ENCODE measurements at regions not wholly inside any gene's neighbourhood (a gene's known extent, or its start where the extent isn't known, plus 50 kb on each side); places are given as distances from the start of the nearest gene placed in this dataset.

- Histone ChIP-seq H2AFZ (ENCODE audit: control insufficient read depth, low read length) (no peak overlapping the region), H3K36me3 (ENCODE audit: control insufficient read depth in 2 of 2, extremely low read depth in 1 of 2, insufficient read depth in 2 of 2, low read length in 2 of 2) (no peaks in the 10 kb centered on the region), H3K27me3 (ENCODE audit: control insufficient read depth, extremely low read depth, insufficient read depth, low read length) (no peaks in the 10 kb centered on the region), H3K4me1 (ENCODE audit: control insufficient read depth, extremely low read depth, insufficient read depth, low read length) (peaks cover 40% of the 10 kb centered on the region), H3K9me1 (ENCODE audit: control insufficient read depth, extremely low read depth, insufficient read depth, low read length) (no peaks in the 10 kb centered on the region), H3K4me2 (ENCODE audit: control insufficient read depth, extremely low read depth, insufficient read depth, low read depth, low read length) (no peak overlapping the region), H4K20me1 (ENCODE audit: control insufficient read depth, extremely low read depth, insufficient read depth, low read length) (no peaks in the 10 kb centered on the region), H3K9ac (ENCODE audit: control insufficient read depth, extremely low read depth, insufficient read depth, low read length) (no peak overlapping the region), H3K27ac (ENCODE audit: control insufficient read depth, insufficient read depth, low read length) (no peak overlapping the region), H3K79me2 (ENCODE audit: control insufficient read depth, insufficient read depth, low read length) (no peaks in the 10 kb centered on the region), H3K4me3 (ENCODE audit: control insufficient read depth in 2 of 3, extremely low read depth in 1 of 3, insufficient read depth in 2 of 3, low read depth in 1 of 3, low read length in 3 of 3) (no peak overlapping the region), H3K9me3 (ENCODE audit: control insufficient read depth, low read depth, low read length) (no peaks in the 10 kb centered on the region)
- FAIRE-seq = no peak
- dilution Hi-C loops (cut with MboI; ENCODE audit: extremely low pct_ligation_motif_present, low sequenced_read_pairs) = no loop called here
- TF ChIP-seq CTCF (optimal IDR thresholded peaks at IDR 0.05 in 1 of 3, IDR thresholded peaks at IDR 0.05 in 1 of 3, conservative IDR thresholded peaks at IDR 0.05 in 1 of 3; ENCODE audit: extremely low read depth in 1 of 3, insufficient read depth in 2 of 3, low read length in 3 of 3) (no peak), EZH2 (IDR thresholded peaks at IDR 0.05; ENCODE audit: low read length) (no peak)
- DNase-seq (ENCODE audit: low read depth, low spot score) = no peak
Observed at GRCh38 chr18:70418546-70419311, 129.9 kb downstream of the SOCS6 start.

GRCh38 chr18:70417847-70418246 is 129.0 kb downstream of the SOCS6 start:
- Histone ChIP-seq H3K4me2 (ENCODE audit: control insufficient read depth, extremely low read depth, insufficient read depth, low read depth, low read length) (no peak overlapping the region), H3K79me2 (ENCODE audit: control insufficient read depth, insufficient read depth, low read length) (no peaks in the 10 kb centered on the region), H3K9ac (ENCODE audit: control insufficient read depth, extremely low read depth, insufficient read depth, low read length) (no peak overlapping the region), H3K27me3 (ENCODE audit: control insufficient read depth, extremely low read depth, insufficient read depth, low read length) (no peaks in the 10 kb centered on the region), H3K9me3 (ENCODE audit: control insufficient read depth, low read depth, low read length) (no peaks in the 10 kb centered on the region), H4K20me1 (ENCODE audit: control insufficient read depth, extremely low read depth, insufficient read depth, low read length) (no peaks in the 10 kb centered on the region), H2AFZ (ENCODE audit: control insufficient read depth, low read length) (no peak overlapping the region), H3K36me3 (ENCODE audit: control insufficient read depth in 2 of 2, extremely low read depth in 1 of 2, insufficient read depth in 2 of 2, low read length in 2 of 2) (no peaks in the 10 kb centered on the region), H3K4me1 (ENCODE audit: control insufficient read depth, extremely low read depth, insufficient read depth, low read length) (peaks cover 31% of the 10 kb centered on the region), H3K4me3 (ENCODE audit: control insufficient read depth in 2 of 3, extremely low read depth in 1 of 3, insufficient read depth in 2 of 3, low read depth in 1 of 3, low read length in 3 of 3) (no peak overlapping the region), H3K9me1 (ENCODE audit: control insufficient read depth, extremely low read depth, insufficient read depth, low read length) (no peaks in the 10 kb centered on the region), H3K27ac (ENCODE audit: control insufficient read depth, insufficient read depth, low read length) (no peak overlapping the region)
- DNase-seq (ENCODE audit: low read depth, low spot score) = no peak
- no peak for FAIRE-seq
- TF ChIP-seq CTCF (optimal IDR thresholded peaks at IDR 0.05 in 1 of 3, IDR thresholded peaks at IDR 0.05 in 1 of 3, conservative IDR thresholded peaks at IDR 0.05 in 1 of 3; ENCODE audit: extremely low read depth in 1 of 3, insufficient read depth in 2 of 3, low read length in 3 of 3) (no peak), EZH2 (IDR thresholded peaks at IDR 0.05; ENCODE audit: low read length) (no peak)
- dilution Hi-C loops (cut with MboI; ENCODE audit: extremely low pct_ligation_motif_present, low sequenced_read_pairs) = no loop called here
